Endothelial cell of umbilical vein (primary cell): ENCODE measurements at regions not wholly inside any gene's neighbourhood (a gene's known extent, or its start where the extent isn't known, plus 50 kb on each side); places are given as distances from the start of the nearest gene placed in this dataset.

Source experiments
- BruUV-seq: library from RNA; stranded (reverse); fragments of 400-500 nt; replicated peaks from 2 replicates; lab custom pipeline; 2021; lab: Mats Ljungman, UMichigan
- CTCF ChIA-PET: fragments of 300-600, 350-600 bp; sonication (Branson Sonifier 250); formaldehyde crosslinking; loops from one replicate; lab custom pipeline; 2021; ENCODE audit warnings: antibody characterized with exemption, inconsistent platforms; lab: Charles Lee
- POLR2A ChIA-PET: fragments of 300-600, 350-600 bp; sonication (Branson Sonifier 250); formaldehyde crosslinking; loops from one replicate; lab custom pipeline; 2021; ENCODE audit warnings: antibody characterized with exemption, inconsistent platforms; lab: Charles Lee
- DNase-seq: peaks from one replicate; pipeline ENCODE4 v3.0.0-alpha.2; 2011; ENCODE audit warnings: low read depth, low spot score
- FAIRE-seq: peaks from 2 replicates; lab custom pipeline; 2011; peaks lifted over from hg19 to GRCh38; lab: Jason Lieb, UNC
- H2AFZ ChIP-seq: 2 replicates; pipeline ENCODE4 v1.6.0; 2012; ENCODE audit warnings: low read depth, low read length, control low read depth, inconsistent platforms
- H3K27ac ChIP-seq: 2 replicates; pipeline ENCODE4 v1.5.1; 2011; ENCODE audit warnings: low read depth, mild to moderate bottlenecking, control low read depth, low read length, moderate library complexity; ENCODE audit not compliant: insufficient read depth
- H3K27me3 ChIP-seq, 2 experiments: 2 replicates each; pipeline versions ENCODE4 v1.6.0 to v1.6.1; 2011; ENCODE audit warnings: low read length in 2 of 2, mixed read lengths in 1 of 2; ENCODE audit not compliant: control insufficient read depth in 2 of 2, insufficient read depth in 2 of 2
- H3K36me3 ChIP-seq, 2 experiments: 2 replicates in 1 of 2; 3 replicates in 1 of 2; pipeline ENCODE4 v1.5.1; 2011; ENCODE audit warnings: low read length in 2 of 2, mild to moderate bottlenecking in 1 of 2, moderate library complexity in 1 of 2; ENCODE audit not compliant: control insufficient read depth in 2 of 2, insufficient read depth in 2 of 2; ENCODE audit errors: extremely low read depth in 1 of 2
- H3K4me1 ChIP-seq: 3 replicates; pipeline ENCODE4 v1.5.1; 2011; ENCODE audit warnings: mild to moderate bottlenecking, low read length; ENCODE audit not compliant: control insufficient read depth, insufficient read depth; ENCODE audit errors: extremely low read depth
- H3K4me2 ChIP-seq: 2 replicates; pipeline ENCODE4 v1.6.1; 2011; ENCODE audit warnings: low read length, control low read depth, mixed read lengths; ENCODE audit not compliant: insufficient read depth
- H3K4me3 ChIP-seq, 3 experiments: fragments of 200-600 bp in 1 of 3; sonication (generic), shearing (Covaris generic) in 1 of 3; replicated peaks in 1 of 3; 2 replicates each; pipeline ENCODE4 v1.5.1; 2011 to 2016; ENCODE audit warnings: control low read depth in 3 of 3, low read length in 3 of 3, mild to moderate bottlenecking in 2 of 3, inconsistent platforms in 1 of 3, low read depth in 1 of 3, moderate library complexity in 1 of 3; ENCODE audit not compliant: insufficient read depth in 1 of 3
- H3K79me2 ChIP-seq: 2 replicates; pipeline ENCODE4 v1.6.0; 2012; ENCODE audit warnings: low read length, inconsistent platforms; ENCODE audit not compliant: control insufficient read depth, insufficient read depth
- H3K9ac ChIP-seq: replicated peaks from 2 replicates; pipeline ENCODE3; 2011; ENCODE audit warnings: low read length, control low read depth; ENCODE audit not compliant: insufficient read depth; ENCODE audit errors: extremely low read depth
- H3K9me1 ChIP-seq: replicated peaks from 3 replicates; pipeline ENCODE4 v1.6.0; 2011; ENCODE audit warnings: mild to moderate bottlenecking, low read length; ENCODE audit not compliant: control insufficient read depth, insufficient read depth; ENCODE audit errors: extremely low read depth
- H3K9me3 ChIP-seq: replicated peaks from 2 replicates; pipeline ENCODE4 v1.5.1; 2012; ENCODE audit warnings: low read length, inconsistent platforms; ENCODE audit not compliant: control insufficient read depth, insufficient read depth
- H4K20me1 ChIP-seq: replicated peaks from 2 replicates; pipeline ENCODE3; 2011; ENCODE audit warnings: mild to moderate bottlenecking, low read length; ENCODE audit not compliant: control insufficient read depth, insufficient read depth; ENCODE audit errors: extremely low read depth
- CTCF ChIP-seq, 2 donors: IDR thresholded peaks; 1 replicate in 1 of 2; 2 replicates in 1 of 2; pipeline ENCODE4 v1.5.1; 2011; ENCODE audit warnings: low read length in 2 of 2, mild to moderate bottlenecking in 2 of 2, moderate library complexity in 2 of 2, control low read depth in 1 of 2, inconsistent platforms in 1 of 2, low read depth in 1 of 2; ENCODE audit not compliant: insufficient read depth in 1 of 2; ENCODE audit errors: extremely low read depth in 1 of 2
- EZH2 ChIP-seq: IDR thresholded peaks from 2 replicates; pipeline ENCODE4 v1.6.1; 2012; ENCODE audit warnings: borderline replicate concordance, low read depth, mild to moderate bottlenecking, moderate library complexity, low read length, inconsistent platforms; ENCODE audit not compliant: severe bottlenecking
- FOS ChIP-seq: IDR thresholded peaks from 2 replicates; pipeline ENCODE4 v1.6.1; 2011; ENCODE audit warnings: mild to moderate bottlenecking, low read length, moderate library complexity, borderline replicate concordance; ENCODE audit not compliant: insufficient read depth
- GATA2 ChIP-seq: IDR thresholded peaks from 2 replicates; pipeline ENCODE4 v1.7.0; 2011; ENCODE audit warnings: low read depth, mild to moderate bottlenecking, moderate library complexity, mixed read lengths, low read length; ENCODE audit not compliant: insufficient read length, insufficient read depth
- JUN ChIP-seq: IDR thresholded peaks from 2 replicates; pipeline ENCODE4 v1.6.1; 2011; ENCODE audit warnings: borderline replicate concordance, low read depth; ENCODE audit not compliant: insufficient read length, insufficient read depth
- MAX ChIP-seq: IDR thresholded peaks from 2 replicates; pipeline ENCODE4 v1.6.1; 2011; ENCODE audit not compliant: insufficient read depth, insufficient read length
- MYC ChIP-seq: IDR thresholded peaks from one replicate; pipeline ENCODE4 v1.6.1; 2011; ENCODE audit warnings: mild to moderate bottlenecking, low read depth, low read length
- POLR2A ChIP-seq: IDR thresholded peaks from 2 replicates; pipeline ENCODE4 v1.6.1; 2012; ENCODE audit warnings: low read depth, mild to moderate bottlenecking, control low read depth, low read length
- POLR2AphosphoS5 ChIP-seq: IDR thresholded peaks from 2 replicates; pipeline ENCODE4 v1.6.1; 2012; ENCODE audit warnings: low read depth, mild to moderate bottlenecking, control low read depth, low read length, moderate library complexity; ENCODE audit not compliant: insufficient read depth
- dilution Hi-C: fragments of 300-500 bp; cut with MboI; formaldehyde crosslinking; loops from one replicate; pipeline ENCODE4 v1.15.0; 2019; ENCODE audit warnings: low sequenced_read_pairs; ENCODE audit not compliant: extremely low pct_ligation_motif_present
- intact Hi-C: fragments of 100-400 bp; cut with micrococcal nuclease; formaldehyde crosslinking; loops from one replicate; pipeline ENCODE4 v1.10.0; 2022

- Histone ChIP-seq H3K4me1 (no peaks in the 10 kb centered on the region), H3K79me2 (no peaks in the 10 kb centered on the region), H4K20me1 (no peaks in the 10 kb centered on the region), H3K9me3 (no peaks in the 10 kb centered on the region), H2AFZ (no peak overlapping the region), H3K27ac (no peak overlapping the region), H3K27me3 (peaks cover 5 to 11% of the 10 kb centered on the region in 2 experiments), H3K4me2 (no peak overlapping the region), H3K9me1 (no peaks in the 10 kb centered on the region), H3K4me3 (no peak overlapping the region), H3K9ac (no peak overlapping the region), H3K36me3 (no peaks in the 10 kb centered on the region)
- intact Hi-C loops, result no loop called here
- DNase-seq (no peak), FAIRE-seq (no peak)
- no TSS peak for BruUV-seq
- dilution Hi-C loops, result no loop called here
- POLR2A ChIA-PET, result no interaction called here
- no peak for TF ChIP-seq JUN
- no peak for TF ChIP-seq POLR2AphosphoS5
- TF ChIP-seq MAX, result no peak
- TF ChIP-seq FOS, result no peak
- TF ChIP-seq GATA2, result no peak
- no peak for TF ChIP-seq POLR2A
- TF ChIP-seq EZH2, result no peak
- no peak for TF ChIP-seq CTCF (IDR thresholded peaks at IDR 0.05; ENCODE audit: extremely low read depth in 1 of 2, insufficient read depth in 1 of 2, low read depth in 1 of 2, low read length in 2 of 2)
- no peak for TF ChIP-seq MYC
- CTCF ChIA-PET, result no interaction called here
Measured at GRCh38 chr4:176413171-176413570, 93.4 kb downstream of the SPCS3 start.
